ENCODE measurements at regions not wholly inside any gene's neighbourhood (a gene's known extent, or its start where the extent isn't known, plus 50 kb on each side); places are given as distances from the start of the nearest gene placed in this dataset.

DNA sequence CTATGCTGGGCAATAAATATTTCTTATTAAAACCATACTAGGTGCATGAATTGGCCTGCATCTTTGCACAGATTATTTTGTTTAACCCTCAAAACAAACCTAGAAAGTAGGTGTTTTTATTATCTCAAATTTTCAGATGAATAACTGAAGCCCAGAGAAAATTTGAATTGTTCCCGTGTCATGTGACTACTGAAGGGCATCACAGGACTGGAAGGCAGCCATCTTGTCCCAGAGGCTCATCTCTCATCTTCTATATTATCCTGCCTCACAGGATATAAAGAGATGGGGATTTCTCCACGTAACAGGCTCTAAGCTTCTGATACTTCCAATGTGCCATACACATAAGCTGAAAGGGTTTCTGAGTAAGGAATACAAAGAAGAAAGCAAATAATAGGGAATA lies 84.0 kb upstream of the ODAD2 start:
- TF ChIP-seq CTCF (IDR thresholded peaks at IDR 0.05; ENCODE audit: low read depth, low read length, poor library complexity, severe bottlenecking) (no peak), EZH2phosphoT487 (IDR thresholded peaks at IDR 0.05; ENCODE audit: borderline replicate concordance, low read length) (no peak)
